CD14-positive monocyte (primary cell): ENCODE measurements at regions not wholly inside any gene's neighbourhood (a gene's known extent, or its start where the extent isn't known, plus 50 kb on each side); places are given as distances from the start of the nearest gene placed in this dataset. TPM values are rescaled to one million over a fixed set of nuclear protein-coding genes. Genes with fewer than 3 reads are reported as not detected.

ENCODE experiments used
- DNase-seq, 3 donors: peaks; one replicate each; pipeline ENCODE4 v3.0.0-alpha.2; 2011 to 2022
- H2AFZ ChIP-seq: 2 replicates; pipeline ENCODE4 v1.6.0; 2012; ENCODE audit warnings: mild to moderate bottlenecking, low read depth, low read length, inconsistent platforms; ENCODE audit not compliant: insufficient read depth, poor library complexity, severe bottlenecking
- H3K27ac ChIP-seq, 2 donors: 1 replicate in 1 of 2; 2 replicates in 1 of 2; pipeline ENCODE4 v1.5.1; 2012 to 2013; ENCODE audit warnings: low read length in 2 of 2, control low read depth in 1 of 2, inconsistent platforms in 1 of 2, low read depth in 1 of 2, mild to moderate bottlenecking in 1 of 2
- H3K27me3 ChIP-seq, 2 donors: one replicate each; pipeline versions ENCODE4 v1.6.0 to v1.6.1; 2011 to 2013; ENCODE audit warnings: low read length in 2 of 2; ENCODE audit not compliant: control insufficient read depth in 2 of 2, insufficient read depth in 2 of 2
- H3K36me3 ChIP-seq, 2 donors: replicated peaks in 1 of 2; 1 replicate in 1 of 2; 2 replicates in 1 of 2; pipeline versions ENCODE4 v1.5.1 to v1.6.1; 2012 to 2013; ENCODE audit warnings: low read length in 2 of 2, control low read depth in 1 of 2, inconsistent platforms in 1 of 2, mild to moderate bottlenecking in 1 of 2; ENCODE audit not compliant: insufficient read depth in 2 of 2, control insufficient read depth in 1 of 2
- H3K4me1 ChIP-seq, 2 donors: 1 replicate in 1 of 2; 2 replicates in 1 of 2; pipeline versions ENCODE4 v1.5.1 to v1.6.1; 2012 to 2013; ENCODE audit warnings: low read length in 2 of 2, control low read depth in 1 of 2, inconsistent platforms in 1 of 2, mild to moderate bottlenecking in 1 of 2, moderate library complexity in 1 of 2; ENCODE audit not compliant: insufficient read depth in 2 of 2, control insufficient read depth in 1 of 2
- H3K4me2 ChIP-seq: replicated peaks from 2 replicates; pipeline ENCODE3; 2012; ENCODE audit warnings: low read length, moderate library complexity, mild to moderate bottlenecking; ENCODE audit not compliant: poor library complexity, severe bottlenecking; ENCODE audit errors: extremely low read depth
- H3K4me3 ChIP-seq, 3 experiments: fragments of 200-600 bp in 1 of 3; sonication (generic) in 1 of 3; replicated peaks in 1 of 3; 1 replicate in 2 of 3; 2 replicates in 1 of 3; pipeline ENCODE4 v1.5.1; 2011 to 2013; ENCODE audit warnings: low read length in 3 of 3, mild to moderate bottlenecking in 3 of 3, control low read depth in 2 of 3, low read depth in 2 of 3, inconsistent platforms in 1 of 3, moderate library complexity in 1 of 3
- H3K79me2 ChIP-seq: 2 replicates; pipeline ENCODE4 v1.6.0; 2012; ENCODE audit warnings: mild to moderate bottlenecking, control low read depth, inconsistent platforms, low read length, moderate library complexity; ENCODE audit not compliant: insufficient read depth
- H3K9ac ChIP-seq: 2 replicates; pipeline ENCODE4 v1.6.0; 2017; ENCODE audit warnings: low read length, mild to moderate bottlenecking; ENCODE audit not compliant: insufficient read depth, poor library complexity, severe bottlenecking
- H3K9me3 ChIP-seq, 2 donors: replicated peaks in 1 of 2; 1 replicate in 1 of 2; 2 replicates in 1 of 2; pipeline versions ENCODE4 v1.5.1 to v1.6.1; 2012 to 2013; ENCODE audit warnings: low read length in 2 of 2, control low read depth in 1 of 2; ENCODE audit not compliant: control insufficient read depth in 1 of 2, insufficient read depth in 1 of 2
- H4K20me1 ChIP-seq: 2 replicates; pipeline ENCODE4 v1.6.0; 2012; ENCODE audit warnings: mild to moderate bottlenecking, low read length, control low read depth, moderate library complexity; ENCODE audit not compliant: insufficient read depth
- H3K27ac Mint-ChIP-seq, 7 donors: one replicate each; pipeline ENCODE4 v1.8.0; 2020; ENCODE audit warnings: mild to moderate bottlenecking in 7 of 7, mixed read lengths in 7 of 7, moderate library complexity in 6 of 7, inconsistent platforms in 2 of 7
- H3K27me3 Mint-ChIP-seq, 3 donors: one replicate each; pipeline ENCODE4 v1.8.0; 2021 to 2022; ENCODE audit warnings: low read depth in 3 of 3, mild to moderate bottlenecking in 3 of 3, mixed read lengths in 3 of 3, moderate library complexity in 3 of 3, inconsistent platforms in 1 of 3
- H3K36me3 Mint-ChIP-seq, 2 donors: one replicate each; pipeline ENCODE4 v1.8.0; 2020; ENCODE audit warnings: mixed read lengths in 2 of 2, inconsistent platforms in 1 of 2, mild to moderate bottlenecking in 1 of 2
- H3K4me1 Mint-ChIP-seq: one replicate; pipeline ENCODE4 v1.8.0; 2020; ENCODE audit warnings: mild to moderate bottlenecking, mixed read lengths
- H3K4me3 Mint-ChIP-seq, 2 donors: one replicate each; pipeline ENCODE4 v1.8.0; 2020; ENCODE audit warnings: mild to moderate bottlenecking in 2 of 2, mixed read lengths in 2 of 2, moderate library complexity in 1 of 2
- H3K9me3 Mint-ChIP-seq, 7 donors: one replicate each; pipeline ENCODE4 v1.8.0; 2020 to 2022; ENCODE audit warnings: mixed read lengths in 7 of 7, mild to moderate bottlenecking in 6 of 7, moderate library complexity in 6 of 7, inconsistent platforms in 2 of 7
- CTCF ChIP-seq: fragments of 200-600 bp; IDR thresholded peaks from one replicate; pipeline ENCODE4 v1.8.0; 2022; ENCODE audit warnings: antibody characterized with exemption, mild to moderate bottlenecking
- WGBS: methylation state at CpG from one replicate; pipeline ENCODE4 v1.1.5; 2013; ENCODE audit warnings: missing lambda C conversion rate; ENCODE audit not compliant: insufficient coverage; 5-methylcytosine and 5-hydroxymethylcytosine counted together
- intact Hi-C, 2 donors: fragments of 100-400 bp; cut with micrococcal nuclease; formaldehyde crosslinking; loops; one replicate each; pipeline versions ENCODE4 v1.15.0 to v1.15.1; 2023
- small RNA-seq: library from RNA; depleted of rRNA; stranded (forward); fragments of <200 nt; gene quantifications from one replicate; pipeline ENCODE3, GENCODE V24; 2012; ENCODE audit warnings: low read depth; ENCODE audit not compliant: insufficient read length

- Histone ChIP-seq H4K20me1 (no peaks in the 10 kb centered on the region), H3K9me3 (no peaks in the 10 kb centered on the region), H3K27me3 (no peaks in the 10 kb centered on the region), H3K4me1 (no peaks in the 10 kb centered on the region), H3K27ac (no peak overlapping the region), H3K4me3 (no peak overlapping the region), H2AFZ (no peak overlapping the region), H3K9ac (no peak overlapping the region), H3K36me3 (no peaks in the 10 kb centered on the region), H3K4me2 (no peak overlapping the region), H3K79me2 (no peaks in the 10 kb centered on the region)
- H3K4me3 Mint-ChIP-seq = no peak overlapping the region
- no peaks in the 10 kb centered on the region for H3K27me3 Mint-ChIP-seq
- DNase-seq = no peak
- WGBS = 86% methylated on average over 1 of the region's 1 CpG
- TF ChIP-seq CTCF = no peak
- no peak overlapping the region for H3K27ac Mint-ChIP-seq
- H3K4me1 Mint-ChIP-seq = no peaks in the 10 kb centered on the region
- intact Hi-C loops = no loop called here
- H3K36me3 Mint-ChIP-seq = no peaks in the 10 kb centered on the region
- peaks cover 0 to 2% (median 0%) of the 10 kb centered on the region in 7 donors for H3K9me3 Mint-ChIP-seq
These were observed 55.4 kb upstream of the AADAT start for GRCh38 chr4:170145120-170145519.

DNA sequence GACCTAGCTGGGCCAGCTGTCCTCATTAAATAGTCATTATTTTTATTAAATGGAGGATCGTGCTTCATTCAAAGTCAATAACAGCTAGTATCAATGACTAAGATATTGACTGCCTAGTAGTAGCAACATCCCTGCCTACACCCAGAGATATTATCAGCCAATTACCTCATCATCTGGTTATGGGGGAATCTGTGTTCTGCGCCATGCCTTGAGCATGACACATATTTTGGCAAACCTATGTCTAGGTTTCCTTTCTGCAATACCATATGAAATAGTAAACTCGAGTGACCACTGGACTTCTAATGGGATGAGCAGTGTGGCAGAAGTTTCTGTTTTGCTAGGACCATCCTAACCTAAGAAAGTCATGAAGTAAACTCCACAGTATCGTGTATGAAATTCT is 50.0 kb upstream of the AADAT start:
- no peak overlapping the region for H3K4me2 ChIP-seq
- H3K27me3 Mint-ChIP-seq = peaks cover 0 to 1% (median 0%) of the 10 kb centered on the region in 3 donors
- TF ChIP-seq CTCF = no peak
- H3K27ac Mint-ChIP-seq = no peak overlapping the region
- H3K9ac ChIP-seq = no peak overlapping the region
- intact Hi-C loops = no loop called here
- no peaks in the 10 kb centered on the region for H4K20me1 ChIP-seq
- H2AFZ ChIP-seq = no peak overlapping the region
- H3K79me2 ChIP-seq = no peaks in the 10 kb centered on the region
- DNase-seq = no peak
- H3K4me3 ChIP-seq = no peak overlapping the region
- H3K9me3 Mint-ChIP-seq = peaks cover 0 to 4% (median 0%) of the 10 kb centered on the region in 7 donors
- no peaks in the 10 kb centered on the region for H3K27me3 ChIP-seq
- H3K36me3 ChIP-seq = no peaks in the 10 kb centered on the region
- H3K36me3 Mint-ChIP-seq = no peaks in the 10 kb centered on the region
- WGBS = no CpG with 5 or more reads among the region's 4 CpGs
- no peaks in the 10 kb centered on the region for H3K4me1 Mint-ChIP-seq
- no peak overlapping the region for H3K27ac ChIP-seq
- no peak overlapping the region for H3K4me3 Mint-ChIP-seq
- H3K4me1 ChIP-seq = no peaks in the 10 kb centered on the region
- H3K9me3 ChIP-seq = no peaks in the 10 kb centered on the region

Small RNA genes in the stretch of these regions (small RNA-seq; reads per million reads assigned to genes)
- gene AC097486.1 = not detected
- gene MIR6082 = not detected
- not detected for gene RNU6ATAC13P
